ENCODE measurements at regions not wholly inside any gene's neighbourhood (a gene's known extent, or its start where the extent isn't known, plus 50 kb on each side); places are given as distances from the start of the nearest gene placed in this dataset.
"Not testable (repeated sequence)": the region's sequence is repeated elsewhere in the genome, so short reads cannot be mapped to it uniquely, and the experiment has no call there.

GRCh38 chr9:2267181-2267745 is 252.1 kb downstream of the SMARCA2 start:
- Mint-ChIP-seq H3K9me3 (no peaks in the 10 kb centered on the region), H3K36me3 (no peaks in the 10 kb centered on the region), H3K4me3 (no peak overlapping the region), H3K27me3 (peaks cover 8% of the 10 kb centered on the region), H3K4me1 (no peaks in the 10 kb centered on the region), H3K27ac (no peak overlapping the region)
- no peak for DNase-seq
- CTCF ChIA-PET: no interaction called here

GRCh38 chr9:2269778-2270177 is 254.6 kb downstream of the SMARCA2 start:
- no peak overlapping the region for H3K27ac Mint-ChIP-seq
- H3K36me3 Mint-ChIP-seq: no peaks in the 10 kb centered on the region
- no peak for DNase-seq
- peaks cover 4% of the 10 kb centered on the region for H3K27me3 Mint-ChIP-seq
- no peaks in the 10 kb centered on the region for H3K4me1 Mint-ChIP-seq
- H3K9me3 Mint-ChIP-seq: no peaks in the 10 kb centered on the region
- H3K4me3 Mint-ChIP-seq: no peak overlapping the region
- CTCF ChIA-PET: no interaction called here

- DNase-seq: no peak
- no peaks in the 10 kb centered on the region for H3K4me1 Mint-ChIP-seq
- H3K27me3 Mint-ChIP-seq: peaks cover 4% of the 10 kb centered on the region
- H3K36me3 Mint-ChIP-seq: no peaks in the 10 kb centered on the region
- no peak overlapping the region for H3K27ac Mint-ChIP-seq
- no peak overlapping the region for H3K4me3 Mint-ChIP-seq
- H3K9me3 Mint-ChIP-seq: no peaks in the 10 kb centered on the region
- CTCF ChIA-PET: no interaction called here
These were observed 255.4 kb downstream of the SMARCA2 start for GRCh38 chr9:2270565-2270964.

GRCh38 chr9:2271426-2271825 is 256.3 kb downstream of the SMARCA2 start:
- Mint-ChIP-seq H3K27me3 (peaks cover 4% of the 10 kb centered on the region), H3K36me3 (no peaks in the 10 kb centered on the region), H3K27ac (no peak overlapping the region), H3K4me3 (no peak overlapping the region), H3K9me3 (no peaks in the 10 kb centered on the region), H3K4me1 (no peaks in the 10 kb centered on the region)
- CTCF ChIA-PET: no interaction called here
- DNase-seq: no peak

- no peak overlapping the region for H3K27ac Mint-ChIP-seq
- DNase-seq: no peak
- no peaks in the 10 kb centered on the region for H3K9me3 Mint-ChIP-seq
- H3K36me3 Mint-ChIP-seq: no peaks in the 10 kb centered on the region
- no peaks in the 10 kb centered on the region for H3K4me1 Mint-ChIP-seq
- CTCF ChIA-PET: no interaction called here
- H3K4me3 Mint-ChIP-seq: no peak overlapping the region
- H3K27me3 Mint-ChIP-seq: peaks cover 4% of the 10 kb centered on the region
These were observed 259.6 kb downstream of the SMARCA2 start for GRCh38 chr9:2274762-2275161.

- H3K27ac Mint-ChIP-seq: no peak overlapping the region
- H3K27me3 Mint-ChIP-seq: peaks cover 4% of the 10 kb centered on the region
- H3K9me3 Mint-ChIP-seq: no peaks in the 10 kb centered on the region
- no peaks in the 10 kb centered on the region for H3K36me3 Mint-ChIP-seq
- no peaks in the 10 kb centered on the region for H3K4me1 Mint-ChIP-seq
- no peak for DNase-seq
- H3K4me3 Mint-ChIP-seq: no peak overlapping the region
- CTCF ChIA-PET: no interaction called here
These were observed 261.1 kb downstream of the SMARCA2 start for GRCh38 chr9:2276296-2276695.

- H3K9me3 Mint-ChIP-seq, H3K36me3 Mint-ChIP-seq, H3K4me1 Mint-ChIP-seq, H3K27me3 Mint-ChIP-seq, DNase-seq, H3K4me3 Mint-ChIP-seq, CTCF ChIA-PET, H3K27ac Mint-ChIP-seq: not testable (repeated sequence)
These were observed 262.0 kb downstream of the SMARCA2 start for GRCh38 chr9:2277133-2277532.

GRCh38 chr9:2277644-2278043 is 262.5 kb downstream of the SMARCA2 start:
- H3K4me1 Mint-ChIP-seq, H3K4me3 Mint-ChIP-seq, H3K36me3 Mint-ChIP-seq, H3K9me3 Mint-ChIP-seq, H3K27me3 Mint-ChIP-seq, DNase-seq, CTCF ChIA-PET, H3K27ac Mint-ChIP-seq: not testable (repeated sequence)

GRCh38 chr9:2279138-2279537 is 264.0 kb downstream of the SMARCA2 start:
- H3K27ac Mint-ChIP-seq, H3K36me3 Mint-ChIP-seq, H3K4me3 Mint-ChIP-seq, H3K9me3 Mint-ChIP-seq, H3K4me1 Mint-ChIP-seq, H3K27me3 Mint-ChIP-seq, CTCF ChIA-PET, DNase-seq: not testable (repeated sequence)

- Mint-ChIP-seq H3K9me3 (no peaks in the 10 kb centered on the region), H3K4me3 (no peak overlapping the region), H3K27ac (no peak overlapping the region), H3K4me1 (no peaks in the 10 kb centered on the region), H3K36me3 (no peaks in the 10 kb centered on the region), H3K27me3 (no peaks in the 10 kb centered on the region)
- CTCF ChIA-PET: no interaction called here
- DNase-seq: no peak
These were observed 266.1 kb downstream of the SMARCA2 start for GRCh38 chr9:2281031-2281802.

GRCh38 chr9:2281803-2282185 is 266.6 kb downstream of the SMARCA2 start:
- Mint-ChIP-seq H3K4me3 (no peak overlapping the region), H3K27ac (no peak overlapping the region), H3K36me3 (no peaks in the 10 kb centered on the region), H3K27me3 (no peaks in the 10 kb centered on the region), H3K9me3 (no peaks in the 10 kb centered on the region), H3K4me1 (no peaks in the 10 kb centered on the region)
- no peak for DNase-seq
- CTCF ChIA-PET: no interaction called here

- H3K9me3 Mint-ChIP-seq: no peaks in the 10 kb centered on the region
- DNase-seq: no peak
- no peak overlapping the region for H3K27ac Mint-ChIP-seq
- CTCF ChIA-PET: no interaction called here
- H3K4me3 Mint-ChIP-seq: no peak overlapping the region
- peaks cover 15% of the 10 kb centered on the region for H3K27me3 Mint-ChIP-seq
- no peaks in the 10 kb centered on the region for H3K36me3 Mint-ChIP-seq
- no peaks in the 10 kb centered on the region for H3K4me1 Mint-ChIP-seq
These were observed 269.6 kb downstream of the SMARCA2 start for GRCh38 chr9:2284770-2285169.

- CTCF ChIA-PET: no interaction called here
These were observed 270.5 kb downstream of the SMARCA2 start for GRCh38 chr9:2285416-2286332.

GRCh38 chr9:2286333-2286705 is 271.2 kb downstream of the SMARCA2 start:
- no peak for DNase-seq
- H3K9me3 Mint-ChIP-seq: no peaks in the 10 kb centered on the region
- no peaks in the 10 kb centered on the region for H3K36me3 Mint-ChIP-seq
- H3K4me1 Mint-ChIP-seq: no peaks in the 10 kb centered on the region
- H3K27ac Mint-ChIP-seq: no peak overlapping the region
- H3K27me3 Mint-ChIP-seq: peaks cover 15% of the 10 kb centered on the region
- no peak overlapping the region for H3K4me3 Mint-ChIP-seq
- CTCF ChIA-PET: no interaction called here

More at GRCh38 chr9:2285416-2286332, 270.5 kb downstream of the SMARCA2 start:
- Mint-ChIP-seq H3K27ac (no peak overlapping the region), H3K9me3 (no peaks in the 10 kb centered on the region), H3K27me3 (peaks cover 15% of the 10 kb centered on the region), H3K4me3 (no peak overlapping the region), H3K4me1 (no peaks in the 10 kb centered on the region), H3K36me3 (no peaks in the 10 kb centered on the region)
- no peak for DNase-seq

All from activated naive CD4-positive, alpha-beta T cell treated with anti-CD3 and anti-CD28 coated beads, Interleukin-2, amount 10 ng/mL, durations not matched to agents 7 days and 5 days (primary cell).